A549 (cell line): ENCODE measurements at regions not wholly inside any gene's neighbourhood (a gene's known extent, or its start where the extent isn't known, plus 50 kb on each side); places are given as distances from the start of the nearest gene placed in this dataset.

Source experiments
- ESRRA ChIP-seq: fragments of 150-350 bp; IDR thresholded peaks from 2 replicates; pipeline ENCODE4 v1.6.1; 2014; ENCODE audit warnings: mild to moderate bottlenecking, low read length, borderline replicate concordance
- JUN ChIP-seq, 2 experiments: fragments of >200 bp; sonication (Bioruptor Twin); formaldehyde crosslinking; IDR thresholded peaks; 2 replicates in 1 of 2; 3 replicates in 1 of 2; pipeline ENCODE4 v1.6.1; 2016 to 2017
- JUNB ChIP-seq: fragments of >200 bp; sonication (Bioruptor Twin); formaldehyde crosslinking; IDR thresholded peaks from 2 replicates; pipeline ENCODE4 v1.6.1; 2016
- MYC ChIP-seq: IDR thresholded peaks from 2 replicates; pipeline ENCODE4 v1.6.1; 2012; ENCODE audit warnings: mild to moderate bottlenecking, inconsistent platforms, low read length, improper control_type of control experiment, borderline replicate concordance
- PBX3 ChIP-seq: IDR thresholded peaks from 2 replicates; pipeline ENCODE4 v1.6.1; 2012
- POLR2A ChIP-seq: IDR thresholded peaks from 2 replicates; pipeline ENCODE4 v1.6.1; 2012; ENCODE audit warnings: mild to moderate bottlenecking, low read length
- RCOR1 ChIP-seq: fragments of 150-350 bp; IDR thresholded peaks from 2 replicates; pipeline ENCODE4 v1.6.1; 2014; ENCODE audit warnings: antibody characterized with exemption, low read length, low read depth
- SMC3 ChIP-seq: fragments of >200 bp; sonication (Bioruptor Twin); formaldehyde crosslinking; IDR thresholded peaks from 3 replicates; pipeline ENCODE4 v1.6.1; 2018; ENCODE audit warnings: inconsistent platforms
- TF ChIP-seq, protein P1 (sequence below): fragments of >200 bp; sonication (Bioruptor Twin); formaldehyde crosslinking; IDR thresholded peaks from 3 replicates; pipeline ENCODE4 v1.5.1; 2016

- TF ChIP-seq RCOR1 (no peak), JUN (IDR thresholded peaks at IDR 0.05) (no peak), SMC3 (no peak), JUNB (no peak), ESRRA (no peak), PBX3 (no peak), MYC (no peak), POLR2A (no peak)
- TF ChIP-seq, protein P1, sequence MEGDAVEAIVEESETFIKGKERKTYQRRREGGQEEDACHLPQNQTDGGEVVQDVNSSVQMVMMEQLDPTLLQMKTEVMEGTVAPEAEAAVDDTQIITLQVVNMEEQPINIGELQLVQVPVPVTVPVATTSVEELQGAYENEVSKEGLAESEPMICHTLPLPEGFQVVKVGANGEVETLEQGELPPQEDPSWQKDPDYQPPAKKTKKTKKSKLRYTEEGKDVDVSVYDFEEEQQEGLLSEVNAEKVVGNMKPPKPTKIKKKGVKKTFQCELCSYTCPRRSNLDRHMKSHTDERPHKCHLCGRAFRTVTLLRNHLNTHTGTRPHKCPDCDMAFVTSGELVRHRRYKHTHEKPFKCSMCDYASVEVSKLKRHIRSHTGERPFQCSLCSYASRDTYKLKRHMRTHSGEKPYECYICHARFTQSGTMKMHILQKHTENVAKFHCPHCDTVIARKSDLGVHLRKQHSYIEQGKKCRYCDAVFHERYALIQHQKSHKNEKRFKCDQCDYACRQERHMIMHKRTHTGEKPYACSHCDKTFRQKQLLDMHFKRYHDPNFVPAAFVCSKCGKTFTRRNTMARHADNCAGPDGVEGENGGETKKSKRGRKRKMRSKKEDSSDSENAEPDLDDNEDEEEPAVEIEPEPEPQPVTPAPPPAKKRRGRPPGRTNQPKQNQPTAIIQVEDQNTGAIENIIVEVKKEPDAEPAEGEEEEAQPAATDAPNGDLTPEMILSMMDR = no peak
Observed at GRCh38 chr2:183255411-183255810, 131.2 kb downstream of the NUP35 start.
